ENCODE measurements at regions not wholly inside any gene's neighbourhood (a gene's known extent, or its start where the extent isn't known, plus 50 kb on each side); places are given as distances from the start of the nearest gene placed in this dataset.

DNA sequence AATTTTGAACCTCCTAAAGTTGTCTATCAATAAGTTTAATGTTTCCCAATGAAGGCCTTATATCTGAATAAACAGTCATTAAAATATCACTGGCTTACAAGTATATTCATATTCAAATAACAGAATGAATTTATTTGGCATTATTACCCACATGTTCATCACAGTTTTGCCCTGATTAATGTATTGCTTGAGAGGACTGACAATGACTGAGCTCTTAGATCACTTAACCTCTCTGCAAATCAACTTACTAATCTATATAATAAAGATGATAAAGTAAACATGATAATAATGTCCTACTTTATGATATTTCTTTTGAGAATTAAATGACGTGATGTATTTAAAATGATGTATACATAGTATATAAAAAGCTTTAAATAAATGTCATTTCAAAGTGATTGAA lies 532.0 kb upstream of the GBE1 start:
- TF ChIP-seq POLR2AphosphoS5 (IDR thresholded peaks at IDR 0.05; ENCODE audit: low read depth, low read length) (no peak), SIN3A (IDR thresholded peaks at IDR 0.05; ENCODE audit: borderline replicate concordance, insufficient read depth, low read length) (no peak), REST (IDR thresholded peaks at IDR 0.05; ENCODE audit: insufficient read depth in 1 of 2, low read depth in 2 of 2, low read length in 2 of 2) (no peak), FOXP2 (optimal IDR thresholded peaks at IDR 0.05; ENCODE audit: borderline replicate concordance, extremely low read depth, extremely low read length, insufficient read depth) (no peak), TAF1 (IDR thresholded peaks at IDR 0.05; ENCODE audit: borderline replicate concordance, insufficient read depth, low read length) (no peak)

- TF ChIP-seq REST (IDR thresholded peaks at IDR 0.05; ENCODE audit: insufficient read depth in 1 of 2, low read depth in 2 of 2, low read length in 2 of 2) (no peak), POLR2AphosphoS5 (IDR thresholded peaks at IDR 0.05; ENCODE audit: low read depth, low read length) (no peak), FOXP2 (optimal IDR thresholded peaks at IDR 0.05; ENCODE audit: borderline replicate concordance, extremely low read depth, extremely low read length, insufficient read depth) (no peak), TAF1 (IDR thresholded peaks at IDR 0.05; ENCODE audit: borderline replicate concordance, insufficient read depth, low read length) (no peak), SIN3A (IDR thresholded peaks at IDR 0.05; ENCODE audit: borderline replicate concordance, insufficient read depth, low read length) (no peak)
These were observed 526.1 kb upstream of the GBE1 start for GRCh38 chr3:82287562-82287961.

DNA sequence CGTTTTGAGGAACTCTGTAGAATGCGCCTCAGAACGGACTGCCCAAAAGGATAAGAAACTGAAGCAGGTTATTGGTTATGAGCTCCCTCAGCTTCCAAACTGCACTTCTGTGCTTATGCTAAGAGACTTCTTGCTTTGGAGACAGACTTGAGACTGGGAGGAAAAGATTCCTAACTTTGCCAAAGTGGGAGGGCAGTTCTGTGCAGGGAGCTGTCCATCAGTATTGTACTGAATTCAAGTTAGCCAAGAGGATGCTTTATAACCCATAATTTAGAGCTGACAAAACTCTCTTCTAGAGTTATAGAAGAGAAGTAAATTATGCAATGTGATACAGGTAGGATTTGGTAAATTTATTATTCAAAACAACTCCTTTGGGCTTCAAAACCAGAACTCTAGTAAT lies 519.8 kb upstream of the GBE1 start:
- TF ChIP-seq REST (IDR thresholded peaks at IDR 0.05; ENCODE audit: insufficient read depth in 1 of 2, low read depth in 2 of 2, low read length in 2 of 2), result peak in 1 of 2 experiments; percentile 87; a peak in 2 of 4 replicates
- TF ChIP-seq FOXP2 (optimal IDR thresholded peaks at IDR 0.05; ENCODE audit: borderline replicate concordance, extremely low read depth, extremely low read length, insufficient read depth), result no peak

DNA sequence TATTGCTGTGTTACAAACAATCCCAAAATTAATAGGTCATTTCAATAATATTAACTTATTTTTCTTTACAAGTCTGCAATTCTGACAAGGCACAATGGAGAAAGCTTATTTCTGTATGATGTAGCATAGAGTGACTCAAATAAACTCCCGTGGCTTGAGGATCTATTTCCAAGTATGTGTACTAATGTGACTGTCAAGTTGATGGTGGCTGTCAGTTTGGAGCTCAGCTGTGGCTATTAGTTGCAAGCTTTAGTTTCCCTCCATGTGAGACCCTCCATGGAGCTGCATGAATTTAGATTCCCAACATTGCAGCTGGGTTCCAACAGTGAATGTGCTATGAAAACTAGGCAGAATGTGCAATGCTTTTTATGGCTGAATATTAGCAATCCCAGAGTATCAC lies 515.5 kb upstream of the GBE1 start:
- TF ChIP-seq TAF1 (IDR thresholded peaks at IDR 0.05; ENCODE audit: borderline replicate concordance, insufficient read depth, low read length) (no peak), FOXP2 (optimal IDR thresholded peaks at IDR 0.05; ENCODE audit: borderline replicate concordance, extremely low read depth, extremely low read length, insufficient read depth) (no peak), REST (IDR thresholded peaks at IDR 0.05; ENCODE audit: insufficient read depth in 1 of 2, low read depth in 2 of 2, low read length in 2 of 2) (no peak), SIN3A (IDR thresholded peaks at IDR 0.05; ENCODE audit: borderline replicate concordance, insufficient read depth, low read length) (no peak), POLR2AphosphoS5 (IDR thresholded peaks at IDR 0.05; ENCODE audit: low read depth, low read length) (no peak)

GRCh38 chr3:82274897-82275296 lies 513.5 kb upstream of the GBE1 start:
- no peak for TF ChIP-seq FOXP2 (optimal IDR thresholded peaks at IDR 0.05; ENCODE audit: borderline replicate concordance, extremely low read depth, extremely low read length, insufficient read depth)
